GM23338 (cell line): ENCODE measurements at regions not wholly inside any gene's neighbourhood (a gene's known extent, or its start where the extent isn't known, plus 50 kb on each side); places are given as distances from the start of the nearest gene placed in this dataset.

Experiments used
- ATAC-seq: fragments of 200-7000 bp; cut with Tn5 transposase; 3 replicates; pipeline ENCODE4 v1.9.1; 2020
- DNase-seq: peaks from one replicate; pipeline ENCODE4 v3.0.0-alpha.2; 2015; ENCODE audit warnings: low spot score
- H2AFZ ChIP-seq: fragments of 200-600 bp; sonication (generic); 2 replicates; pipeline ENCODE4 v1.8.0; 2016; ENCODE audit warnings: antibody characterized with exemption, mild to moderate bottlenecking, moderate library complexity
- H3F3A ChIP-seq: fragments of 200-600 bp; sonication (generic); replicated peaks from 2 replicates; pipeline ENCODE4 v1.8.0; 2017; ENCODE audit warnings: antibody characterized with exemption, mixed run types, low read depth
- H3K27ac ChIP-seq: fragments of 200-600 bp; sonication (generic); 2 replicates; pipeline ENCODE4 v1.6.1; 2016; ENCODE audit warnings: low read depth
- H3K27me3 ChIP-seq: fragments of 200-600 bp; sonication (generic); 2 replicates; pipeline ENCODE4 v1.8.0; 2016; ENCODE audit warnings: mild to moderate bottlenecking, mixed run types, moderate library complexity; ENCODE audit not compliant: insufficient read depth
- H3K36me3 ChIP-seq: fragments of 200-600 bp; sonication (generic); 2 replicates; pipeline ENCODE4 v1.8.0; 2016; ENCODE audit warnings: mild to moderate bottlenecking; ENCODE audit not compliant: insufficient read depth
- H3K4me1 ChIP-seq: fragments of 200-600 bp; sonication (generic); 2 replicates; pipeline ENCODE4 v1.8.0; 2016; ENCODE audit warnings: mild to moderate bottlenecking, moderate library complexity; ENCODE audit not compliant: insufficient read depth
- H3K4me2 ChIP-seq: fragments of 200-600 bp; sonication (generic); 2 replicates; pipeline ENCODE4 v1.7.1; 2017; ENCODE audit warnings: mixed run types
- H3K4me3 ChIP-seq: fragments of 200-600 bp; sonication (generic); 2 replicates; pipeline ENCODE4 v1.6.1; 2016; ENCODE audit warnings: mixed run types
- H3K79me2 ChIP-seq: fragments of 200-600 bp; sonication (generic); replicated peaks from 2 replicates; pipeline ENCODE4 v1.8.0; 2017; ENCODE audit warnings: mild to moderate bottlenecking; ENCODE audit not compliant: insufficient read depth
- H3K9me2 ChIP-seq: fragments of 200-600 bp; sonication (generic); 2 replicates; pipeline ENCODE4 v1.8.0; 2017; ENCODE audit not compliant: insufficient read depth
- H4K20me1 ChIP-seq: fragments of 200-600 bp; sonication (generic); replicated peaks from 2 replicates; pipeline ENCODE4 v1.8.0; 2017; ENCODE audit warnings: mild to moderate bottlenecking; ENCODE audit not compliant: insufficient read depth
- H3K27ac Mint-ChIP-seq: 2 replicates; pipeline ENCODE4 v1.8.0; 2020; ENCODE audit warnings: inconsistent platforms, mild to moderate bottlenecking, moderate library complexity, mixed read lengths
- H3K27me3 Mint-ChIP-seq: 3 replicates; pipeline ENCODE4 v1.8.0; 2022; ENCODE audit warnings: low read depth, mild to moderate bottlenecking, moderate library complexity, mixed read lengths, inconsistent platforms; ENCODE audit not compliant: insufficient read depth, poor library complexity
- H3K36me3 Mint-ChIP-seq: 3 replicates; pipeline ENCODE4 v1.8.0; 2021; ENCODE audit warnings: low read depth, mild to moderate bottlenecking, inconsistent platforms, moderate library complexity, mixed read lengths
- H3K4me1 Mint-ChIP-seq: 3 replicates; pipeline ENCODE4 v1.8.0; 2020; ENCODE audit warnings: mild to moderate bottlenecking, inconsistent platforms, mixed read lengths
- H3K4me3 Mint-ChIP-seq: 3 replicates; pipeline ENCODE4 v1.8.0; 2021; ENCODE audit warnings: moderate library complexity, mild to moderate bottlenecking, inconsistent platforms, mixed read lengths
- H3K9me3 Mint-ChIP-seq: 3 replicates; pipeline ENCODE4 v1.8.0; 2020; ENCODE audit warnings: moderate library complexity, mild to moderate bottlenecking, inconsistent platforms, mixed read lengths
- CREB1 ChIP-seq: fragments of 250-450 bp; sonication (Bioruptor Pico); IDR thresholded peaks from 2 replicates; pipeline ENCODE4 v1.5.0; 2020; ENCODE audit warnings: low read depth, mild to moderate bottlenecking, moderate library complexity
- CTCF ChIP-seq, 2 experiments: fragments of 200-600 bp in 1 of 2; sonication (generic) in 1 of 2; conservative IDR thresholded peaks; 2 replicates each; pipeline versions ENCODE4 v1.5.1 to v1.6.1; 2016 to 2017; ENCODE audit warnings: antibody characterized with exemption in 2 of 2, low read depth in 2 of 2, mild to moderate bottlenecking in 2 of 2, moderate library complexity in 1 of 2
- ETS1 ChIP-seq: IDR thresholded peaks from 2 replicates; pipeline ENCODE4 v1.6.1; 2016; ENCODE audit warnings: antibody characterized with exemption
- EZH2 ChIP-seq: fragments of 200-600 bp; sonication (generic); IDR thresholded peaks from one replicate; pipeline ENCODE4 v1.8.0; 2017; ENCODE audit warnings: antibody characterized with exemption, mild to moderate bottlenecking, low read depth; ENCODE audit not compliant: unreplicated experiment
- EZH2phosphoT487 ChIP-seq: fragments of 200-600 bp; sonication (generic); IDR thresholded peaks from one replicate; pipeline ENCODE4 v1.8.1; 2018; ENCODE audit warnings: antibody characterized with exemption; ENCODE audit not compliant: unreplicated experiment
- JUNB ChIP-seq: IDR thresholded peaks from one replicate; pipeline ENCODE4 v1.6.1; 2016; ENCODE audit warnings: antibody characterized with exemption; ENCODE audit not compliant: unreplicated experiment
- NANOG ChIP-seq: IDR thresholded peaks from 2 replicates; pipeline ENCODE4 v1.6.1; 2016; ENCODE audit warnings: antibody characterized with exemption, borderline replicate concordance
- POLR2AphosphoS5 ChIP-seq: IDR thresholded peaks from 2 replicates; pipeline ENCODE4 v1.6.1; 2016; ENCODE audit warnings: antibody characterized with exemption, low read depth
- REST ChIP-seq: IDR thresholded peaks from one replicate; pipeline ENCODE4 v1.6.1; 2018; ENCODE audit warnings: antibody characterized with exemption; ENCODE audit not compliant: unreplicated experiment
- STAT1 ChIP-seq: IDR thresholded peaks from one replicate; pipeline ENCODE4 v1.6.1; 2016; ENCODE audit warnings: antibody characterized with exemption; ENCODE audit not compliant: unreplicated experiment
- ZNF114 ChIP-seq: fragments of 250-450 bp; sonication (Bioruptor Pico); IDR thresholded peaks from 2 replicates; pipeline ENCODE4 v1.5.0; 2020; ENCODE audit warnings: mild to moderate bottlenecking, moderate library complexity
- ZNF331 ChIP-seq: fragments of 250-450 bp; sonication (Bioruptor Pico); IDR thresholded peaks from 2 replicates; pipeline ENCODE4 v1.5.0; 2020; ENCODE audit warnings: low read depth, mild to moderate bottlenecking, moderate library complexity
- ZNF462 ChIP-seq: fragments of 250-450 bp; sonication (Bioruptor Pico); IDR thresholded peaks from 2 replicates; pipeline ENCODE4 v1.5.0; 2020; ENCODE audit warnings: mild to moderate bottlenecking, moderate library complexity

GRCh38 chr12:37545759-37546158 is 770.8 kb upstream of the ALG10B start:
- Histone ChIP-seq H3K9me2 (no peaks in the 10 kb centered on the region), H3K79me2 (no peaks in the 10 kb centered on the region), H3K36me3 (no peaks in the 10 kb centered on the region), H4K20me1 (no peaks in the 10 kb centered on the region), H3K27me3 (no peaks in the 10 kb centered on the region), H2AFZ (no peak overlapping the region), H3F3A (no peaks in the 10 kb centered on the region), H3K27ac (no peak overlapping the region), H3K4me2 (no peak overlapping the region), H3K4me1 (no peaks in the 10 kb centered on the region), H3K4me3 (no peak overlapping the region)
- no peak overlapping the region for H3K4me3 Mint-ChIP-seq
- TF ChIP-seq CREB1 (no peak), ZNF331 (CRISPR knock-in tag) (no peak), POLR2AphosphoS5 (no peak), EZH2 (no peak), ZNF114 (no peak), ZNF462 (CRISPR knock-in tag) (no peak), ETS1 (no peak), REST (no peak), JUNB (no peak), NANOG (no peak), EZH2phosphoT487 (no peak), CTCF (conservative IDR thresholded peaks at IDR 0.05; ENCODE audit: low read depth in 2 of 2) (no peak), STAT1 (no peak)
- H3K27me3 Mint-ChIP-seq: peaks cover 15% of the 10 kb centered on the region
- DNase-seq: no peak
- ATAC-seq: no peak
- peaks cover 72% of the 10 kb centered on the region for H3K36me3 Mint-ChIP-seq
- H3K9me3 Mint-ChIP-seq: peaks cover 100% of the 10 kb centered on the region
- no peaks in the 10 kb centered on the region for H3K4me1 Mint-ChIP-seq
- H3K27ac Mint-ChIP-seq: no peak overlapping the region
